BJ (cell line): ENCODE measurements at regions not wholly inside any gene's neighbourhood (a gene's known extent, or its start where the extent isn't known, plus 50 kb on each side); places are given as distances from the start of the nearest gene placed in this dataset.

Source experiments
- CTCF ChIA-PET: fragments of 350-600 bp; formaldehyde crosslinking; extraction: SDS; loops from one replicate; lab custom pipeline; 2021; ENCODE audit warnings: antibody characterized with exemption, inconsistent platforms; lab: Yijun Ruan, JAX
- POLR2A ChIA-PET: fragments of 300-600 bp; sonication (Branson Sonifier 250); formaldehyde crosslinking; extraction: SDS; loops from one replicate; lab custom pipeline; 2021; ENCODE audit warnings: antibody characterized with exemption; lab: Charles Lee
- DNase-seq: peaks from one replicate; pipeline ENCODE4 v3.0.0-alpha.2; 2011; ENCODE audit warnings: low read depth
- H3K27me3 ChIP-seq: 2 replicates; pipeline ENCODE4 v1.6.0; 2011; ENCODE audit warnings: low read length; ENCODE audit not compliant: control insufficient read depth, insufficient read depth
- H3K36me3 ChIP-seq: 2 replicates; pipeline ENCODE4 v1.5.1; 2011; ENCODE audit warnings: low read length; ENCODE audit not compliant: control insufficient read depth, insufficient read depth
- H3K4me3 ChIP-seq: 2 replicates; pipeline ENCODE4 v1.5.1; 2011; ENCODE audit warnings: low read depth, mild to moderate bottlenecking, control low read depth, low read length
- TF ChIP-seq, protein P1 (sequence below): IDR thresholded peaks from 2 replicates; pipeline ENCODE4 v1.5.1; 2011; ENCODE audit warnings: low read depth, mild to moderate bottlenecking, control low read depth, inconsistent platforms, low read length, moderate library complexity; ENCODE audit not compliant: insufficient read depth

DNA sequence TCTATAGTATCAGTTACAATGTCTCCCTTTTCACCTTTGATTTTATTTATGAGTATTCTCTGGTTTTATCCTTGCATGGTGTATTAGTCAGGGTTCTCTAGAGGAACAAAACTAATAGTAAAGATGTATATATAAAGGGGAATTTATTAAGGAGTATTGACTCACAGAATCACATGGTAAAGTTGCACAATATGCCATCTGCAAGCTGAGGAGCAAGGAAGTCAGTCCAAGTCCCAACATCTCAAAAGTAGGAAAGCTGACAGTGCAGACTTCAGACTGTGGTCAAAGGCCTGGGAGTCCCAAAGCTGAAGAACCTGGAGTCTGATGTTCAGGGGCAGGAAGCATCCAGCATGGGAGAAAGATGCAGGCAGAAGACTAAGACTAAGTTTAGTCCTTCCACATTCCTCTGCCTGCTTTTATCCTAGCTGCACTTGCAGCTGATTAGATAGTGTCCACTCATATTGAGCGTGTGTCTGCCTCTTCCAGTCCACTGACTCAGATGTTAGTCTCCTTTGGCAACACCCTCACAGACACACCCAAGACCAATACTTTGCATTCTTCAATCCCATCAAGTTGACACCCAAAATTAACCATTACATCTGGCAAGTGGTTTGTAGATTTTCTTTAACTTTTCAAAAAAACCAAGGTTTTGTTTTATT lies 308.0 kb upstream of the LMO3 start:
- TF ChIP-seq, protein P1, sequence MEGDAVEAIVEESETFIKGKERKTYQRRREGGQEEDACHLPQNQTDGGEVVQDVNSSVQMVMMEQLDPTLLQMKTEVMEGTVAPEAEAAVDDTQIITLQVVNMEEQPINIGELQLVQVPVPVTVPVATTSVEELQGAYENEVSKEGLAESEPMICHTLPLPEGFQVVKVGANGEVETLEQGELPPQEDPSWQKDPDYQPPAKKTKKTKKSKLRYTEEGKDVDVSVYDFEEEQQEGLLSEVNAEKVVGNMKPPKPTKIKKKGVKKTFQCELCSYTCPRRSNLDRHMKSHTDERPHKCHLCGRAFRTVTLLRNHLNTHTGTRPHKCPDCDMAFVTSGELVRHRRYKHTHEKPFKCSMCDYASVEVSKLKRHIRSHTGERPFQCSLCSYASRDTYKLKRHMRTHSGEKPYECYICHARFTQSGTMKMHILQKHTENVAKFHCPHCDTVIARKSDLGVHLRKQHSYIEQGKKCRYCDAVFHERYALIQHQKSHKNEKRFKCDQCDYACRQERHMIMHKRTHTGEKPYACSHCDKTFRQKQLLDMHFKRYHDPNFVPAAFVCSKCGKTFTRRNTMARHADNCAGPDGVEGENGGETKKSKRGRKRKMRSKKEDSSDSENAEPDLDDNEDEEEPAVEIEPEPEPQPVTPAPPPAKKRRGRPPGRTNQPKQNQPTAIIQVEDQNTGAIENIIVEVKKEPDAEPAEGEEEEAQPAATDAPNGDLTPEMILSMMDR, result no peak
- DNase-seq, result no peak
- ChIA-PET CTCF (no interaction called here), POLR2A (no interaction called here)
- no peak overlapping the region for H3K4me3 ChIP-seq
- no peaks in the 10 kb centered on the region for H3K27me3 ChIP-seq
- H3K36me3 ChIP-seq, result no peaks in the 10 kb centered on the region

DNA sequence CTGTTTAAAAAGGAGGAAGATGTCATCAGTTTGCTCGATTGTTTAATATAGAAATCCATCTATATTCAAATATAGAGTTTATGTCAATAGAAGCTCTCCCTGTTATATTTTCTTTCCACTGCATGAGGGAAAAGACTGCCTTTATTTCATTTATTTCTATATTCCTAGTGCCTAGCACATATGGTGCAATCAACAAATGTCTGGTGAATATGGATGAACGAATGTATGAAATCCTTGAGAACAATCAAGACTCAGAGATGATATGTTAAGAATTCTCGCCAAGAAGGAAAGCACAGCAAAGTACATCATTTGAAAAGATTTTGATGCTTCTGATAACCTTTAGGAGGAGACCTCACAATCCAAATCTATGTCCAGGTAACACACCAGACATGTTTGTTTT lies 296.0 kb upstream of the LMO3 start:
- ChIA-PET CTCF (no interaction called here), POLR2A (no interaction called here)
- TF ChIP-seq, protein P1, result no peak
- H3K36me3 ChIP-seq, result no peaks in the 10 kb centered on the region
- DNase-seq, result no peak
- no peaks in the 10 kb centered on the region for H3K27me3 ChIP-seq
- H3K4me3 ChIP-seq, result no peak overlapping the region

DNA sequence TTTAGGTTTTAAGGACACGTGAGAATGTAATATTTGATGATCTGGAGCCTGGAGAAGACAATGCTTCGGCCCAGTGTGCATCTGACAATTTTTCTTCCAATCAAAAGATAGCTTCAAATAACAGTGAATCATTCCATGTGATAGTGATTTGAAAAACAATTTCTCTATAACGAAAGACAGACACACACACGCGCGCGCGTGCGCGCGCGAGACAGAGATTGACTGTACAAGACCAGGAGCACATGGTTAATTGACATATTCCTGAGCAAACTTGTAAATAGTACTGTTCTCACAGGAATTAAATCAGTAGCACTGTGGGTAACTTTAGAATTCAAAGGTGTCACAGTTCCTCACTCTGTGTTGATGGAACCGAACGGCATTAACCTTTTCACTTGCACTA lies 287.5 kb upstream of the LMO3 start:
- CTCF ChIA-PET, result no interaction called here
- no peak overlapping the region for H3K4me3 ChIP-seq
- H3K27me3 ChIP-seq, result no peaks in the 10 kb centered on the region
- DNase-seq, result no peak
- H3K36me3 ChIP-seq, result no peaks in the 10 kb centered on the region
- POLR2A ChIA-PET, result no interaction called here
- TF ChIP-seq, protein P1, result no peak

DNA sequence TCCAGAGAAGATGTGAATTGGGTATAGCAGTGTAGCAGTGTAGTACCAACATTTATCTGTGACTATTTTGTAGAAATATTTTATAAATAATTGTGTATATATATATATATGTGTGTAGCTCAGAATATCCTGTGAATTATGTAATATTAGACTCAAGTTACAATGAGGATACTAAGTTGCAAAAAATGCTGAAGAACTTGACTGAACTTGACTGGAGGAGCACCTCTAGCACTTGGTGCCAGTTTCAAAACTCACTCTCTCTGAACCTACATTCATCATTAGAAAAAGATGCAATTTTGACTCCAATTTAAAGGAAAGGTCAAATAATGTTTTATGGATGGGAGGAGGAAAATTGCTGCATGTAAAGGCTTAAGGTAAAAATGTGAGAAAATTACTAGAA lies 285.7 kb upstream of the LMO3 start:
- H3K36me3 ChIP-seq, result no peaks in the 10 kb centered on the region
- TF ChIP-seq, protein P1, result no peak
- ChIA-PET POLR2A (no interaction called here), CTCF (no interaction called here)
- H3K4me3 ChIP-seq, result no peak overlapping the region
- DNase-seq, result no peak
- no peaks in the 10 kb centered on the region for H3K27me3 ChIP-seq

DNA sequence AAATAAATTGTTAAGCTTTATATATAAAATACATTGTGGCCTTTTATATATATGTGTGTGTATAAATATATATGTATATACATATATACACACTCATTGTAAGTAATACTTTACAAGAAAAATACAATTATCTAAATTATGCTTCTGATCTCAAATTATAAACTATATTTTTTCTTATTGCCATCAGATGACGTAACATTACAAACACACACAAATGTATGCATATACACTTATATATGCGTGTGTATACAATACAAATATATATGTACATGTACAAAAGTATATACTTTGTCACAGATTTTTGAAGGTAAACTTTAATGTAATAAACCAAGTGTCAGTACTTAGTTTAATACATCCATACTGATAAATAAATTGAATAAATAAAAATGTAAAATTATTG lies 278.9 kb upstream of the LMO3 start:
- DNase-seq, result no peak
- Histone ChIP-seq H3K27me3 (no peaks in the 10 kb centered on the region), H3K4me3 (no peak overlapping the region), H3K36me3 (no peaks in the 10 kb centered on the region)
- POLR2A ChIA-PET, result no interaction called here
- CTCF ChIA-PET, result no interaction called here
- TF ChIP-seq, protein P1, result no peak
